Hepatocyte (in vitro differentiated cells): ENCODE measurements at regions not wholly inside any gene's neighbourhood (a gene's known extent, or its start where the extent isn't known, plus 50 kb on each side); places are given as distances from the start of the nearest gene placed in this dataset.

ENCODE experiments used
- DNase-seq: peaks from one replicate; pipeline ENCODE4 v3.0.0-alpha.2; 2016; ENCODE audit warnings: low spot score
- H2AFZ ChIP-seq: fragments of 200-600 bp; sonication (generic); 2 replicates; pipeline ENCODE4 v1.6.0; 2016; ENCODE audit warnings: antibody characterized with exemption, mild to moderate bottlenecking
- H3K27ac ChIP-seq: fragments of 200-600 bp; sonication (generic); 2 replicates; pipeline ENCODE4 v1.5.1; 2016; ENCODE audit warnings: mild to moderate bottlenecking
- H3K27me3 ChIP-seq: fragments of 200-600 bp; sonication (generic); 2 replicates; pipeline ENCODE4 v1.6.1; 2016
- H3K36me3 ChIP-seq: fragments of 200-600 bp; sonication (generic); replicated peaks from 2 replicates; pipeline ENCODE4 v1.5.1; 2016; ENCODE audit warnings: low read depth; ENCODE audit not compliant: insufficient read depth
- H3K4me1 ChIP-seq: fragments of 200-600 bp; sonication (generic); 2 replicates; pipeline ENCODE4 v1.5.1; 2016; ENCODE audit warnings: mild to moderate bottlenecking, moderate library complexity; ENCODE audit not compliant: insufficient read depth
- H3K4me2 ChIP-seq: fragments of 200-600 bp; sonication (generic); 2 replicates; pipeline ENCODE4 v1.6.0; 2016
- H3K4me3 ChIP-seq: fragments of 200-600 bp; sonication (generic); 2 replicates; pipeline ENCODE4 v1.5.1; 2016; ENCODE audit warnings: mild to moderate bottlenecking
- H3K79me2 ChIP-seq: fragments of 200-600 bp; sonication (generic); 2 replicates; pipeline ENCODE4 v1.6.0; 2017; ENCODE audit warnings: mild to moderate bottlenecking
- H3K9me2 ChIP-seq: fragments of 200-600 bp; sonication (generic); replicated peaks from 2 replicates; pipeline ENCODE4 v1.6.0; 2017; ENCODE audit warnings: mild to moderate bottlenecking; ENCODE audit not compliant: insufficient read depth
- H3K9me3 ChIP-seq: fragments of 200-600 bp; sonication (generic); 2 replicates; pipeline ENCODE4 v1.5.1; 2016; ENCODE audit warnings: low read depth, mild to moderate bottlenecking
- H4K20me1 ChIP-seq: fragments of 200-600 bp; sonication (generic); 2 replicates; pipeline ENCODE4 v1.6.0; 2016; ENCODE audit warnings: mild to moderate bottlenecking; ENCODE audit not compliant: insufficient read depth, poor library complexity, severe bottlenecking
- CTCF ChIP-seq: fragments of 200-600 bp; sonication (generic); IDR thresholded peaks from 2 replicates; pipeline ENCODE4 v1.5.1; 2016; ENCODE audit warnings: antibody characterized with exemption, mild to moderate bottlenecking; ENCODE audit not compliant: poor library complexity
- EZH2 ChIP-seq: fragments of 200-600 bp; sonication (generic); IDR thresholded peaks from 2 replicates; pipeline ENCODE4 v1.6.1; 2016; ENCODE audit warnings: antibody characterized with exemption, mild to moderate bottlenecking, borderline replicate concordance
- EZH2phosphoT487 ChIP-seq: fragments of 200-600 bp; sonication (generic); IDR thresholded peaks from one replicate; pipeline ENCODE4 v1.6.1; 2018; ENCODE audit warnings: antibody characterized with exemption, mild to moderate bottlenecking, low read depth, moderate library complexity; ENCODE audit not compliant: unreplicated experiment, severe bottlenecking
- WGBS: methylation state at CpG from one replicate; pipeline ENCODE4 v1.1.6; 2016; ENCODE audit warnings: low lambda C conversion rate; ENCODE audit errors: missing lambda C conversion rate; 5-methylcytosine and 5-hydroxymethylcytosine counted together

DNA sequence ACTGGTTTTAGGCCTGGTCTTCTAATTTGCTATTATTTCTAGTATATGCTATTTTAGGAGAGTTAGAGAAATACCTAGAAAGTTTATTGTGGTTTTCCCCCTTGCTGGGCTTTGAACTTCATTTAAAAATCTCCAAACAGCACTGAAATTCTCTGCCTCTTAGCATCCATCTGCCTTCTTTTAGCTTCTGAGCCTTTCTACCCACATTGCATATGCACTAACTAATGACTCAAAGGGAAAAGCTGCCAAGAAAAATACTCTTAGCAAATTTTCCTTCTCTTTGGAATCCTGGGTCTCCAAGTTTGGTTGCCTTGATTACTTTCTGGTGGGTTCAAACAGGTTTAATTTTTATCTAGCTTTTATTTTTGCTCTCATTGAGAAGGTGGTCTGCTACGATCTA, 408.4 kb upstream of the PTBP2 start:
- no peaks in the 10 kb centered on the region for H3K9me3 ChIP-seq
- no peak overlapping the region for H2AFZ ChIP-seq
- H3K4me1 ChIP-seq, result no peaks in the 10 kb centered on the region
- WGBS, result 93% methylated on average over 1 of the region's 1 CpG
- TF ChIP-seq EZH2 (no peak), CTCF (no peak), EZH2phosphoT487 (no peak)
- no peak overlapping the region for H3K4me3 ChIP-seq
- no peak overlapping the region for H3K4me2 ChIP-seq
- no peaks in the 10 kb centered on the region for H3K79me2 ChIP-seq
- no peak for DNase-seq
- no peaks in the 10 kb centered on the region for H3K27me3 ChIP-seq
- no peaks in the 10 kb centered on the region for H3K36me3 ChIP-seq
- H3K9me2 ChIP-seq, result no peaks in the 10 kb centered on the region
- no peak overlapping the region for H3K27ac ChIP-seq
- no peaks in the 10 kb centered on the region for H4K20me1 ChIP-seq

DNA sequence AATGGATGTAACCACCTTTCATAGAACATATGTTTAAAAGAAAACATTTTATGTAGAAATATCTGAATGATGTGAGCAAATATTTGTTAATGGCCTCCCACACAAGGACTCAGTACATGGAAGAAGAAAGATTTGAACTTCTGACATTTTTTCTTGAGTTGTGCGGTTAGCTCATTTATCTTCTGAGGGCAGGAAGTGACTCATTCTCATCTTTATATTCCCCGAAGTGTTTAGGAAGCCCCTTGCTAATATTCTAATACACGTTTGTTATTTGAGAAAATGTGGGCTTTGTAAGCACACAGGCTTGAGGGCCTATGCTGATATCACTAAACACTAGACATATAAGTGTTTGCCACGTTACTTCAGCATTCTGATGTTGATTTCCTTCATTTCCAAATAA, 392.5 kb upstream of the PTBP2 start:
- H3K79me2 ChIP-seq, result no peaks in the 10 kb centered on the region
- no peak overlapping the region for H3K4me2 ChIP-seq
- H3K9me2 ChIP-seq, result no peaks in the 10 kb centered on the region
- no peaks in the 10 kb centered on the region for H3K4me1 ChIP-seq
- H3K36me3 ChIP-seq, result no peaks in the 10 kb centered on the region
- H3K27me3 ChIP-seq, result no peaks in the 10 kb centered on the region
- 64% methylated on average over 4 of the region's 4 CpGs for WGBS
- TF ChIP-seq EZH2phosphoT487, result no peak
- TF ChIP-seq CTCF, result no peak
- no peak for TF ChIP-seq EZH2
- H3K4me3 ChIP-seq, result no peak overlapping the region
- DNase-seq, result no peak
- H3K27ac ChIP-seq, result no peak overlapping the region
- no peaks in the 10 kb centered on the region for H3K9me3 ChIP-seq
- no peaks in the 10 kb centered on the region for H4K20me1 ChIP-seq
- no peak overlapping the region for H2AFZ ChIP-seq

DNA sequence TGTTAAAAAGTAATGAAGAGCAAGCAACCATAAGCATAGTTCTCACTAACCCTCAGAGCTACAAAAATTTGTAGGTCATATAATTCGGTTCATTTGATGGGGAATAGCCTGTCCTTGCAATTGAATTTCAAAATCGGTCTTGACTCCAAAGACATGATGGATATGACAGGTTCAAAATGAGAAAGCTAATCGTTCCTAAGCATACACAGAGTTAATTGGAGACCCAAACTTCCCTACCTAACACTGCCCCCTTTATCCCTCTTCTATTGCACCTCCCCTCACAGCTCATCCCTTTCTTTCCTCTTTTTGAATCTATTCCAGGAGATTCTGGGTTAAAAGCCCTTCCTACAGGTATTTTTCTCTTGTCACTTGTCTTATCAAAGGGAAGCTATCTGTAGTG, 390.0 kb upstream of the PTBP2 start:
- no peaks in the 10 kb centered on the region for H3K36me3 ChIP-seq
- H3K9me2 ChIP-seq, result no peaks in the 10 kb centered on the region
- DNase-seq, result no peak
- TF ChIP-seq CTCF (no peak), EZH2phosphoT487 (no peak), EZH2 (no peak)
- no peak overlapping the region for H3K4me2 ChIP-seq
- no peak overlapping the region for H2AFZ ChIP-seq
- H3K27me3 ChIP-seq, result no peaks in the 10 kb centered on the region
- H3K9me3 ChIP-seq, result no peaks in the 10 kb centered on the region
- H3K4me3 ChIP-seq, result no peak overlapping the region
- H3K27ac ChIP-seq, result no peak overlapping the region
- 92% methylated on average over 3 of the region's 3 CpGs for WGBS
- H3K4me1 ChIP-seq, result no peaks in the 10 kb centered on the region
- no peaks in the 10 kb centered on the region for H4K20me1 ChIP-seq
- H3K79me2 ChIP-seq, result no peaks in the 10 kb centered on the region

- H3K36me3 ChIP-seq, result no peaks in the 10 kb centered on the region
- H4K20me1 ChIP-seq, result no peaks in the 10 kb centered on the region
- no peaks in the 10 kb centered on the region for H3K79me2 ChIP-seq
- no peak overlapping the region for H3K4me3 ChIP-seq
- no peak for TF ChIP-seq EZH2
- no peaks in the 10 kb centered on the region for H3K27me3 ChIP-seq
- H3K27ac ChIP-seq, result no peak overlapping the region
- DNase-seq, result no peak
- H3K9me2 ChIP-seq, result no peaks in the 10 kb centered on the region
- H2AFZ ChIP-seq, result no peak overlapping the region
- no peaks in the 10 kb centered on the region for H3K4me1 ChIP-seq
- H3K9me3 ChIP-seq, result no peaks in the 10 kb centered on the region
- no peak overlapping the region for H3K4me2 ChIP-seq
- 74% methylated on average over 4 of the region's 4 CpGs for WGBS
Measured at GRCh38 chr1:96333522-96334235, 387.9 kb upstream of the PTBP2 start.
